DMS153 treated with DMSO at 0.1 percent for 48 hours (cell line): ENCODE measurements at regions not wholly inside any gene's neighbourhood (a gene's known extent, or its start where the extent isn't known, plus 50 kb on each side); places are given as distances from the start of the nearest gene placed in this dataset.

Experiments used
- DNase-seq: peaks from one replicate; lab custom pipeline; 2025; ENCODE audit not compliant: unreplicated experiment; lab: John Stamatoyannopoulos, UW

GRCh38 chr18:71798986-71799673 lies 745.0 kb downstream of the CBLN2 start:
- DNase-seq = no peak

- no peak for DNase-seq
Measured at GRCh38 chr18:71797554-71797953, 746.6 kb downstream of the CBLN2 start.

GRCh38 chr18:71784777-71785176 lies 759.4 kb downstream of the CBLN2 start:
- DNase-seq = no peak

GRCh38 chr18:71760541-71760940 lies 783.6 kb downstream of the CBLN2 start:
- no peak for DNase-seq

- no peak for DNase-seq
Measured at GRCh38 chr18:71754246-71754645, 789.9 kb downstream of the CBLN2 start.

- no peak for DNase-seq
Measured at GRCh38 chr18:71743634-71744033, 800.5 kb downstream of the CBLN2 start.

GRCh38 chr18:71729611-71730010 lies 814.5 kb downstream of the CBLN2 start:
- no peak for DNase-seq

GRCh38 chr18:71727909-71728308 lies 816.2 kb downstream of the CBLN2 start:
- DNase-seq = no peak

- no peak for DNase-seq
Measured at GRCh38 chr18:71725256-71725655, 818.9 kb downstream of the CBLN2 start.

- no peak for DNase-seq
Measured at GRCh38 chr18:71707985-71708500, 836.1 kb downstream of the CBLN2 start.

- no peak for DNase-seq
Measured at GRCh38 chr18:71707400-71707799, 836.7 kb downstream of the CBLN2 start.

GRCh38 chr18:71689416-71690160 lies 854.6 kb downstream of the CBLN2 start:
- no peak for DNase-seq

- DNase-seq = no peak
Measured at GRCh38 chr18:71682591-71682990, 861.6 kb downstream of the CBLN2 start.

- no peak for DNase-seq
Measured at GRCh38 chr18:71678144-71678543, 866.0 kb downstream of the CBLN2 start.

GRCh38 chr18:71673954-71674353 lies 870.2 kb downstream of the CBLN2 start:
- no peak for DNase-seq

- DNase-seq = no peak
Measured at GRCh38 chr18:71673498-71673897, 870.6 kb downstream of the CBLN2 start.

GRCh38 chr18:71666481-71666880 lies 877.7 kb downstream of the CBLN2 start:
- DNase-seq = no peak

- DNase-seq = no peak
Measured at GRCh38 chr18:71665131-71665530, 879.0 kb downstream of the CBLN2 start.

- no peak for DNase-seq
Measured at GRCh38 chr18:71643822-71644221, 900.3 kb downstream of the CBLN2 start.

- no peak for DNase-seq
Measured at GRCh38 chr18:71630696-71631095, 913.4 kb downstream of the CBLN2 start.

- no peak for DNase-seq
Measured at GRCh38 chr18:71625556-71626090, 918.5 kb downstream of the CBLN2 start.

- no peak for DNase-seq
Measured at GRCh38 chr18:71598374-71598773, 945.8 kb downstream of the CBLN2 start.
